Cerebellar cortex (tissue), 1 donor: ENCODE measurements at regions not wholly inside any gene's neighbourhood (a gene's known extent, or its start where the extent isn't known, plus 50 kb on each side); places are given as distances from the start of the nearest gene placed in this dataset.
"Not testable (repeated sequence)": the region's sequence is repeated elsewhere in the genome, so short reads cannot be mapped to it uniquely, and the experiment has no call there.

Experiments used
- DNase-seq: peaks from one replicate; pipeline ENCODE4 v3.0.0-alpha.2; 2015; ENCODE audit warnings: low spot score

GRCh38 chr3:20820872-20821271, 634.9 kb upstream of the SGO1 start:
- DNase-seq, result not testable (repeated sequence)

- DNase-seq, result no peak
These were observed 625.6 kb upstream of the SGO1 start for GRCh38 chr3:20811631-20812030.

GRCh38 chr3:20811006-20811405, 625.0 kb upstream of the SGO1 start:
- DNase-seq, result no peak

GRCh38 chr3:20810555-20810954, 624.5 kb upstream of the SGO1 start:
- peak; percentile 18 for DNase-seq

- no peak for DNase-seq
These were observed 623.4 kb upstream of the SGO1 start for GRCh38 chr3:20809356-20809755.

- DNase-seq, result no peak
These were observed 622.9 kb upstream of the SGO1 start for GRCh38 chr3:20808864-20809263.

- no peak for DNase-seq
These were observed 612.7 kb upstream of the SGO1 start for GRCh38 chr3:20798666-20799065.

- DNase-seq, result no peak
These were observed 601.0 kb upstream of the SGO1 start for GRCh38 chr3:20787005-20787404.

GRCh38 chr3:20776692-20777091, 590.7 kb upstream of the SGO1 start:
- no peak for DNase-seq

- no peak for DNase-seq
These were observed 590.3 kb upstream of the SGO1 start for GRCh38 chr3:20776286-20776685.

- DNase-seq, result no peak
These were observed 587.4 kb upstream of the SGO1 start for GRCh38 chr3:20773320-20773984.

- no peak for DNase-seq
These were observed 586.9 kb upstream of the SGO1 start for GRCh38 chr3:20772869-20773268.

- DNase-seq, result no peak
These were observed 583.4 kb upstream of the SGO1 start for GRCh38 chr3:20769430-20769829.

GRCh38 chr3:20760981-20761380, 575.0 kb upstream of the SGO1 start:
- DNase-seq, result no peak

- no peak for DNase-seq
These were observed 566.4 kb upstream of the SGO1 start for GRCh38 chr3:20752416-20752815.

- DNase-seq, result no peak
These were observed 565.3 kb upstream of the SGO1 start for GRCh38 chr3:20751296-20751695.

GRCh38 chr3:20747741-20748140, 561.7 kb upstream of the SGO1 start:
- no peak for DNase-seq

GRCh38 chr3:20743553-20744321, 557.7 kb upstream of the SGO1 start:
- no peak for DNase-seq

- DNase-seq, result no peak
These were observed 557.0 kb upstream of the SGO1 start for GRCh38 chr3:20742903-20743552.

GRCh38 chr3:20741381-20741780, 555.4 kb upstream of the SGO1 start:
- no peak for DNase-seq

- DNase-seq, result no peak
These were observed 553.8 kb upstream of the SGO1 start for GRCh38 chr3:20739814-20740213.

GRCh38 chr3:20736287-20736852, 550.4 kb upstream of the SGO1 start:
- no peak for DNase-seq

- DNase-seq, result no peak
These were observed 543.2 kb upstream of the SGO1 start for GRCh38 chr3:20729185-20729584.
